Activated T-cell treated with anti-CD3 and anti-CD28 coated beads, Interleukin-2, amount 50 U/mL, for 48 hours (primary cell): ENCODE measurements at regions not wholly inside any gene's neighbourhood (a gene's known extent, or its start where the extent isn't known, plus 50 kb on each side); places are given as distances from the start of the nearest gene placed in this dataset.

Experiments used
- DNase-seq, 2 experiments: peaks; one replicate each; pipeline ENCODE4 v3.0.0-alpha.2; 2020

- DNase-seq = no peak
These were observed 2185.6 kb upstream of the CELF4 start for GRCh38 chr18:39751161-39751560.

- DNase-seq = no peak
These were observed 2183.6 kb upstream of the CELF4 start for GRCh38 chr18:39749154-39749553.

- DNase-seq = no peak
These were observed 2183.1 kb upstream of the CELF4 start for GRCh38 chr18:39748727-39749126.

- DNase-seq = no peak
These were observed 2180.6 kb upstream of the CELF4 start for GRCh38 chr18:39746201-39746600.

- DNase-seq = no peak
These were observed 2177.9 kb upstream of the CELF4 start for GRCh38 chr18:39743463-39743862.

- DNase-seq = no peak
These were observed 2176.3 kb upstream of the CELF4 start for GRCh38 chr18:39741755-39742466.

- DNase-seq = no peak
These were observed 2172.3 kb upstream of the CELF4 start for GRCh38 chr18:39737869-39738268.

- no peak for DNase-seq
These were observed 2167.3 kb upstream of the CELF4 start for GRCh38 chr18:39732918-39733317.

GRCh38 chr18:39730606-39731005, 2165.0 kb upstream of the CELF4 start:
- no peak for DNase-seq

- DNase-seq = no peak
These were observed 2159.1 kb upstream of the CELF4 start for GRCh38 chr18:39724652-39725051.

- no peak for DNase-seq
These were observed 2156.1 kb upstream of the CELF4 start for GRCh38 chr18:39721712-39722111.

- DNase-seq = no peak
These were observed 2148.4 kb upstream of the CELF4 start for GRCh38 chr18:39713961-39714360.

GRCh38 chr18:39711701-39712100, 2146.1 kb upstream of the CELF4 start:
- no peak for DNase-seq

GRCh38 chr18:39705362-39705761, 2139.8 kb upstream of the CELF4 start:
- DNase-seq = no peak

GRCh38 chr18:39702888-39703287, 2137.3 kb upstream of the CELF4 start:
- no peak for DNase-seq

- no peak for DNase-seq
These were observed 2136.2 kb upstream of the CELF4 start for GRCh38 chr18:39701839-39702238.

- DNase-seq = no peak
These were observed 2135.6 kb upstream of the CELF4 start for GRCh38 chr18:39701055-39701783.

GRCh38 chr18:39699340-39699964, 2133.9 kb upstream of the CELF4 start:
- DNase-seq = no peak

GRCh38 chr18:39698436-39698835, 2132.8 kb upstream of the CELF4 start:
- DNase-seq = no peak

GRCh38 chr18:39693359-39693758, 2127.8 kb upstream of the CELF4 start:
- DNase-seq = no peak

- DNase-seq = no peak
These were observed 2126.9 kb upstream of the CELF4 start for GRCh38 chr18:39692367-39693015.

- DNase-seq = no peak
These were observed 2119.8 kb upstream of the CELF4 start for GRCh38 chr18:39685303-39685902.

- DNase-seq = no peak
These were observed 2115.5 kb upstream of the CELF4 start for GRCh38 chr18:39681061-39681460.
